Ureter (tissue), 1 donor: ENCODE measurements at regions not wholly inside any gene's neighbourhood (a gene's known extent, or its start where the extent isn't known, plus 50 kb on each side); places are given as distances from the start of the nearest gene placed in this dataset.

Experiments
- DNase-seq: peaks from one replicate; pipeline ENCODE4 v3.0.0-alpha.2; 2020; ENCODE audit warnings: low spot score
- donor health status: DM: yes; HTN: yes; CAD: no.

GRCh38 chr1:222171005-222171404, 376.9 kb downstream of the HHIPL2 start:
- no peak for DNase-seq

GRCh38 chr1:222168621-222169020, 379.3 kb downstream of the HHIPL2 start:
- no peak for DNase-seq

- no peak for DNase-seq
Observed at GRCh38 chr1:222167896-222168295, 380.0 kb downstream of the HHIPL2 start.

- no peak for DNase-seq
Observed at GRCh38 chr1:222167111-222167510, 380.8 kb downstream of the HHIPL2 start.

- no peak for DNase-seq
Observed at GRCh38 chr1:222165629-222166028, 382.3 kb downstream of the HHIPL2 start.

- no peak for DNase-seq
Observed at GRCh38 chr1:222163895-222164294, 384.0 kb downstream of the HHIPL2 start.

GRCh38 chr1:222161676-222162075, 386.2 kb downstream of the HHIPL2 start:
- DNase-seq = no peak

- no peak for DNase-seq
Observed at GRCh38 chr1:222157612-222158011, 390.3 kb downstream of the HHIPL2 start.

GRCh38 chr1:222140206-222140605, 398.3 kb upstream of the DUSP10 start:
- DNase-seq = no peak

GRCh38 chr1:222138095-222138494, 396.2 kb upstream of the DUSP10 start:
- DNase-seq = no peak

- no peak for DNase-seq
Observed at GRCh38 chr1:222136869-222137268, 395.0 kb upstream of the DUSP10 start.

- no peak for DNase-seq
Observed at GRCh38 chr1:222129041-222129440, 387.2 kb upstream of the DUSP10 start.

- DNase-seq = no peak
Observed at GRCh38 chr1:222127526-222128152, 385.8 kb upstream of the DUSP10 start.

- no peak for DNase-seq
Observed at GRCh38 chr1:222127096-222127495, 385.2 kb upstream of the DUSP10 start.

GRCh38 chr1:222126052-222126451, 384.2 kb upstream of the DUSP10 start:
- DNase-seq = no peak

- no peak for DNase-seq
Observed at GRCh38 chr1:222124602-222125001, 382.7 kb upstream of the DUSP10 start.

GRCh38 chr1:222123111-222123510, 381.2 kb upstream of the DUSP10 start:
- no peak for DNase-seq

- DNase-seq = no peak
Observed at GRCh38 chr1:222117809-222118208, 375.9 kb upstream of the DUSP10 start.

GRCh38 chr1:222114536-222115156, 372.8 kb upstream of the DUSP10 start:
- no peak for DNase-seq

GRCh38 chr1:222109836-222110235, 367.9 kb upstream of the DUSP10 start:
- no peak for DNase-seq

GRCh38 chr1:222107975-222108374, 366.1 kb upstream of the DUSP10 start:
- DNase-seq = no peak

- no peak for DNase-seq
Observed at GRCh38 chr1:222107267-222107666, 365.4 kb upstream of the DUSP10 start.

- no peak for DNase-seq
Observed at GRCh38 chr1:222106377-222106776, 364.5 kb upstream of the DUSP10 start.

- DNase-seq = no peak
Observed at GRCh38 chr1:222105861-222106260, 364.0 kb upstream of the DUSP10 start.
